ENCODE measurements at regions not wholly inside any gene's neighbourhood (a gene's known extent, or its start where the extent isn't known, plus 50 kb on each side); places are given as distances from the start of the nearest gene placed in this dataset.

DNA sequence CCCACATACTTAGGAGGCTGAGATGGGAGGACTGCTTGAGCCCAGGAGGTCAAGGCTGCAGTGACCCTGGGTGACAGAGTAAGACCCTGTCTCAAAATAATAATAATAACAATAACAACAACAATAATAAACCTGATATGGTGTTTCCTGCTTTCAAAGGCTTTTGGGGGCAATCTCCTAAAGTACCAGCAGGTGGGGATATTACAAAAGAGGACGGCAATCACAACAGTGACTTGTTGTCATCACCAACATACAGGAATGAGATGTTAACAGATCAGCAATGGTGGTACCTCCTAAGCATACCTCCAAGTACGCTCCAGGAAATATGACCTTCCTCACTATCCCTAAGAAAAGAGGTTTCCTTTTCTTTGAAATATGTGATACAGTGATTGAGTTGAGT, 91.1 kb upstream of the RNF180 start:
- H3K4me3 Mint-ChIP-seq (ENCODE audit: unreplicated experiment): no peak overlapping the region
- TF ChIP-seq CTCF (IDR thresholded peaks at IDR 0.05; ENCODE audit: partially characterized antibody, unreplicated experiment): peak; percentile 67
- DNase-seq: no peak
- no peaks in the 10 kb centered on the region for H3K4me1 Mint-ChIP-seq (ENCODE audit: low read depth, unreplicated experiment)
- no peaks in the 10 kb centered on the region for H3K36me3 Mint-ChIP-seq (ENCODE audit: unreplicated experiment)
- H3K27me3 Mint-ChIP-seq (ENCODE audit: unreplicated experiment): no peaks in the 10 kb centered on the region
- H3K9me3 Mint-ChIP-seq (ENCODE audit: unreplicated experiment): peaks cover 2% of the 10 kb centered on the region
- H3K27ac Mint-ChIP-seq (ENCODE audit: unreplicated experiment): no peak overlapping the region

DNA sequence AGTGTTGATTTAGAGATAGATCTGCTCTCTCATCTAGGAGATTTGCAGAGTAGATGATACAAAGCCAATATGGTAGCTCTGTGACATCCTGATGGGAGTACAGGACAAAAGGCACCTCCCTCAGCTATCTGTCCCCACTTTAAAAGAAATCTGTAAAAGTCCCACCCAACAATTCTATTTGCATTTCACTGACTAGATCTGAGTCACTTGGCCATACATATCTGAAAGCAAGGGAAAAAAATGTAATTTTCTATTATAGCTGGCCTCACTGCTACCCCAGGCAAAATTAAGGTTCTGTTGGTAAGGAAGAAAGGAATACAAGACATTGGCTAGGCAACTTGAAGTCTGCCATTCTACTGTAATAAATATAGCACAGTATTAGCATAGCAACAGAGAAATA, 96.2 kb upstream of the RNF180 start:
- no peaks in the 10 kb centered on the region for H3K36me3 Mint-ChIP-seq (ENCODE audit: unreplicated experiment)
- no peaks in the 10 kb centered on the region for H3K27me3 Mint-ChIP-seq (ENCODE audit: unreplicated experiment)
- no peak overlapping the region for H3K27ac Mint-ChIP-seq (ENCODE audit: unreplicated experiment)

GRCh38 chr5:64050296-64050695, 88.1 kb upstream of the HTR1A start:
- Mint-ChIP-seq H3K36me3 (ENCODE audit: unreplicated experiment) (peaks cover 5% of the 10 kb centered on the region), H3K27me3 (ENCODE audit: unreplicated experiment) (peaks cover 3% of the 10 kb centered on the region), H3K9me3 (ENCODE audit: unreplicated experiment) (no peaks in the 10 kb centered on the region), H3K27ac (ENCODE audit: unreplicated experiment) (no peak overlapping the region), H3K4me3 (ENCODE audit: unreplicated experiment) (no peak overlapping the region), H3K4me1 (ENCODE audit: low read depth, unreplicated experiment) (no peaks in the 10 kb centered on the region)
- no peak for TF ChIP-seq CTCF (IDR thresholded peaks at IDR 0.05; ENCODE audit: partially characterized antibody, unreplicated experiment)
- DNase-seq: no peak

More for the DNA sequence above, 96.2 kb upstream of the RNF180 start:
- H3K4me1 Mint-ChIP-seq (ENCODE audit: low read depth, unreplicated experiment): no peaks in the 10 kb centered on the region
- no peak for TF ChIP-seq CTCF (IDR thresholded peaks at IDR 0.05; ENCODE audit: partially characterized antibody, unreplicated experiment)
- no peak for DNase-seq
- peaks cover 2% of the 10 kb centered on the region for H3K9me3 Mint-ChIP-seq (ENCODE audit: unreplicated experiment)
- no peak overlapping the region for H3K4me3 Mint-ChIP-seq (ENCODE audit: unreplicated experiment)

DNA sequence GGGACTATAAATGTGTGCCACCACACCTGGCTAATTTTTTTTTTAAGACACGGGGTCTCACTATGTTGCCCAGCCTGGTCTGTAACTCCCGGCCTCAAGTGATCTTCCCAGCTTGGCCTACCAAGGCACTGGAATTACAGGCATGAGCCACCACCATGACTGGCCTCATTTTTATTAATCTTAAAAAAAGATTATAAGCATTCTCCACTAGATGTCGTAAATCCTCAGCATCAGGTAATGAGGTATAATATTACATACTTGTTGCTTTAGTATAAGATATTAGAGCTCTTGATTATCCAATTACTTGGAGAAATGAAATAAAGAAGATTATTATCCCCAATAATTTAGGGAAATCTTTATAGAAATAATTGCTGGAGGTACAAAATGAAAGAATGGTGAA, 78.2 kb upstream of the HTR1A start:
- peaks cover 6% of the 10 kb centered on the region for H3K9me3 Mint-ChIP-seq (ENCODE audit: unreplicated experiment)
- H3K4me1 Mint-ChIP-seq (ENCODE audit: low read depth, unreplicated experiment): no peaks in the 10 kb centered on the region
- H3K36me3 Mint-ChIP-seq (ENCODE audit: unreplicated experiment): peaks cover 29% of the 10 kb centered on the region
- peaks cover 5% of the 10 kb centered on the region for H3K27me3 Mint-ChIP-seq (ENCODE audit: unreplicated experiment)
- H3K4me3 Mint-ChIP-seq (ENCODE audit: unreplicated experiment): no peak overlapping the region
- TF ChIP-seq CTCF (IDR thresholded peaks at IDR 0.05; ENCODE audit: partially characterized antibody, unreplicated experiment): no peak
- H3K27ac Mint-ChIP-seq (ENCODE audit: unreplicated experiment): no peak overlapping the region
- DNase-seq: no peak

DNA sequence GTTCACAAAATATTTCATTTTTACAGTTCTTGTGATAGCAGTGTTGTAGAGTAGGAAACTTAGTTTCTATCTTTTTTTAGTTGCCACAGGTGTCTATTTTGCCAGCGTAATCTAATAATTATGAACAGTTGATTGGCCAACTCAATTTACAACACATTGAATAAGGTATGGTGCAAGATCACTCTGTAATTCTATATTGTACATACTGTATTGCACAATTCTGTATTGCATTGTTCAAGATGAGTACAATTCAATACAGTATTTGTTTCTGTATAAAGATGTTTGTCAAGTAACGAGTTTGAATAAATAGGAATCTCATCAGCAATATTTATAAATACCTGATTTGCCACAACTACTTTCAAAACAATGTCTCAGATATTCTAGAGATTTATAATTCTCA, 64.2 kb upstream of the HTR1A start:
- no peaks in the 10 kb centered on the region for H3K4me1 Mint-ChIP-seq (ENCODE audit: low read depth, unreplicated experiment)
- DNase-seq: no peak

More for the DNA sequence above, 64.2 kb upstream of the HTR1A start:
- Mint-ChIP-seq H3K9me3 (ENCODE audit: unreplicated experiment) (no peaks in the 10 kb centered on the region), H3K4me3 (ENCODE audit: unreplicated experiment) (no peak overlapping the region), H3K27me3 (ENCODE audit: unreplicated experiment) (no peaks in the 10 kb centered on the region), H3K36me3 (ENCODE audit: unreplicated experiment) (no peaks in the 10 kb centered on the region), H3K27ac (ENCODE audit: unreplicated experiment) (no peak overlapping the region)
- no peak for TF ChIP-seq CTCF (IDR thresholded peaks at IDR 0.05; ENCODE audit: partially characterized antibody, unreplicated experiment)

All from glutamatergic neuron (in vitro differentiated cells).